ENCODE measurements at regions not wholly inside any gene's neighbourhood (a gene's known extent, or its start where the extent isn't known, plus 50 kb on each side); places are given as distances from the start of the nearest gene placed in this dataset.
A peak's percentile ranks its signal among the peaks of the same experiment; 100 is the strongest.

DNA sequence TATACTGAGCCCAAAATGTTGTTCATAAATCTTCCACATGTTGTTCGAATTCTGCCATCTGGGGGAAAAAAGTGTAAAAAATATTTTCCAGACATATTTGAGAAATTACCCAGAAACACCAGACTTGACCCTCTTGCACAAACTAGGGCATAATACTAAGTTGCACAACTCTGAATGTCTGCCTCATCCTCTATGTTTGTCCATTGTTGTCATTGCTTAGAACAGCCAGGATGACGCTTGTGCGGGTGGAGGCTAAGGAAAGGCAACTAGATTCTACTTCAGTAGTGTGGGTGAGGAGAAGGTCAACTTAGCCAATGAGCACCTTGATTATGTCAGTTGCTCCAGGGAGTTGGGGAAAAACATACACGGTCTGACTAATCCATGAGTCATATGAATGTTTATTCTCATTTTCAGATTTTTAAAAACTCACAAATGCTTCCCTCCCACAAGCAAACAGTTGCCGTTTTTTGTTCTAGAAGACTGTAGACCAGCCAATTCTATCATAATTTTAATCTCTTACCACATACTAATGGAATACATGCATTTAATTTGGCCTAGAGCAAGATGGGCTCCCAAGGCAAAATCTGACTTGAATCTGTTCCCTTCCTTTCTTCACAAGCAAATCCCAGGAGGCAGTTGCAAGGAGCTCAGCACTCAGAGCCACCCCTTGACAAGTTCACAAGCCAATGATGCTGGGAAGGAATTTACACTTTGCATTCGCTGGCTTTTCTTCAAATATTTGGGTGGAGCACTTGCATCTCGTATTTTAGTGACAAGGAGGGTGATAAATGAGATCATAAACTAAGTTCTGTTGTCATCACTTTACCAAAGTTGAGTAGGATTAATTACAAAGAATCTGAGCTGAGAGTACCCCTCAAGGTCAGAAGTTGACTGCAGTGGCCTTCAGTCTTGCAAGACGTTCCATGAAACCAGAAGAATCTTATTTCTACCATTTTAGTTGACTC is 163.2 kb upstream of the TWIST2 start:
- H3K27me3 ChIP-seq = no peaks in the 10 kb centered on the region
- 45% methylated on average over 8 of the region's 8 CpGs for WGBS (ENCODE audit: insufficient coverage, low coverage, low lambda C conversion rate, missing lambda C conversion rate)
- no peak overlapping the region for H3K27ac ChIP-seq
- no peaks in the 10 kb centered on the region for H3K9me3 ChIP-seq
- intact Hi-C loops (cut with DNase I) = no loop called here
- no peaks in the 10 kb centered on the region for H3K36me3 ChIP-seq
- DNase-seq (no peak), ATAC-seq (peak in 1 of 4 donors; percentile 63)
- no peaks in the 10 kb centered on the region for H3K4me1 ChIP-seq
- TF ChIP-seq, protein P1, sequence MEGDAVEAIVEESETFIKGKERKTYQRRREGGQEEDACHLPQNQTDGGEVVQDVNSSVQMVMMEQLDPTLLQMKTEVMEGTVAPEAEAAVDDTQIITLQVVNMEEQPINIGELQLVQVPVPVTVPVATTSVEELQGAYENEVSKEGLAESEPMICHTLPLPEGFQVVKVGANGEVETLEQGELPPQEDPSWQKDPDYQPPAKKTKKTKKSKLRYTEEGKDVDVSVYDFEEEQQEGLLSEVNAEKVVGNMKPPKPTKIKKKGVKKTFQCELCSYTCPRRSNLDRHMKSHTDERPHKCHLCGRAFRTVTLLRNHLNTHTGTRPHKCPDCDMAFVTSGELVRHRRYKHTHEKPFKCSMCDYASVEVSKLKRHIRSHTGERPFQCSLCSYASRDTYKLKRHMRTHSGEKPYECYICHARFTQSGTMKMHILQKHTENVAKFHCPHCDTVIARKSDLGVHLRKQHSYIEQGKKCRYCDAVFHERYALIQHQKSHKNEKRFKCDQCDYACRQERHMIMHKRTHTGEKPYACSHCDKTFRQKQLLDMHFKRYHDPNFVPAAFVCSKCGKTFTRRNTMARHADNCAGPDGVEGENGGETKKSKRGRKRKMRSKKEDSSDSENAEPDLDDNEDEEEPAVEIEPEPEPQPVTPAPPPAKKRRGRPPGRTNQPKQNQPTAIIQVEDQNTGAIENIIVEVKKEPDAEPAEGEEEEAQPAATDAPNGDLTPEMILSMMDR (IDR thresholded peaks at IDR 0.05) = no peak
- no peak for TF ChIP-seq POLR2A (IDR thresholded peaks at IDR 0.05)
- H3K4me3 ChIP-seq = no peak overlapping the region

DNA sequence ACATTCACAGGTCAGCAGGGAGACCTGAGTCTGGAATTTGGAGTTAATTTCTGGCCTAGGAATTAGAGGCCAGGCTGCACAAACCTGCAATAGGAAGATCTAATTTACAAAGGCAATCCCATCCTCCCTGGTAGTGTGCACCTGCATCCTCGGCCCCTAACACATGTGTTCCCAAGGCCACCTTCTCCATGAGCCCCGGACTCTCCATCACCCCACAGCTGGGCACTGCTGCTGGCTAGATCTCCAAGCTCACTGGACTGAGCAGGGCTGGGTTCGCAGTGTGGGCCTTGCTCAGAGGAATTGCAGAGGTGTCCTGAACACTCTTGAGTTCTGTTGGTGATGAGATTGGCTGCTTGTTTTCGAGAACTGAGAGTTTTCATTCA is 162.6 kb upstream of the TWIST2 start:
- Histone ChIP-seq H3K9me3 (no peaks in the 10 kb centered on the region), H3K27me3 (no peaks in the 10 kb centered on the region), H3K27ac (no peak overlapping the region), H3K4me1 (no peaks in the 10 kb centered on the region), H3K36me3 (no peaks in the 10 kb centered on the region), H3K4me3 (no peak overlapping the region)
- DNase-seq = no peak
- intact Hi-C loops (cut with DNase I) = no loop called here
- TF ChIP-seq, protein P1 (IDR thresholded peaks at IDR 0.05) = no peak
- TF ChIP-seq POLR2A (IDR thresholded peaks at IDR 0.05) = no peak
- 73% methylated on average over 1 of the region's 4 CpGs for WGBS (ENCODE audit: insufficient coverage, low coverage, low lambda C conversion rate, missing lambda C conversion rate)
- no peak for ATAC-seq

DNA sequence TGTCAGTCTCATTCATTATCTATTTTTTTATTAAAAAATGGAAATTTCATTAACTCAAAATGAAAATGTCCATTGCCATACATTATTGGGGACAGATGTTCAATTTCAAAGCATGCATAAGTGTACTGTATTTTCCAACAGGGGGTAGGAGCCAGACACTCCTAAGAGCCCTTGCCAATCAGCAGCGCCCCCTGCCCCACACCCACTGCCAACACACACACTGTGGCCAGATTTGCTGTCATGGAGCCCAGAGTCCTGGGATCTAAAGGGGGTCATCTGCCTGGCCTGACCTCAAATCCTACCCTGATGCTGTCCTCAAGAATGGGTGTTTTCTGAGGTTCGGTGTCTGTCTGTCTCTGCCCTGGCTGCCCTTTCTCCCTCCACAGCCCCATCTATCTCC is 162.2 kb upstream of the TWIST2 start:
- DNase-seq (no peak), ATAC-seq (no peak)
- Histone ChIP-seq H3K4me1 (no peaks in the 10 kb centered on the region), H3K27me3 (no peaks in the 10 kb centered on the region), H3K4me3 (no peak overlapping the region), H3K9me3 (no peaks in the 10 kb centered on the region), H3K36me3 (no peaks in the 10 kb centered on the region), H3K27ac (no peak overlapping the region)
- WGBS (ENCODE audit: insufficient coverage, low coverage, low lambda C conversion rate, missing lambda C conversion rate) = no CpG with 5 or more reads among the region's 2 CpGs
- no peak for TF ChIP-seq POLR2A (IDR thresholded peaks at IDR 0.05)
- TF ChIP-seq, protein P1 (IDR thresholded peaks at IDR 0.05) = no peak
- intact Hi-C loops (cut with DNase I) = no loop called here

DNA sequence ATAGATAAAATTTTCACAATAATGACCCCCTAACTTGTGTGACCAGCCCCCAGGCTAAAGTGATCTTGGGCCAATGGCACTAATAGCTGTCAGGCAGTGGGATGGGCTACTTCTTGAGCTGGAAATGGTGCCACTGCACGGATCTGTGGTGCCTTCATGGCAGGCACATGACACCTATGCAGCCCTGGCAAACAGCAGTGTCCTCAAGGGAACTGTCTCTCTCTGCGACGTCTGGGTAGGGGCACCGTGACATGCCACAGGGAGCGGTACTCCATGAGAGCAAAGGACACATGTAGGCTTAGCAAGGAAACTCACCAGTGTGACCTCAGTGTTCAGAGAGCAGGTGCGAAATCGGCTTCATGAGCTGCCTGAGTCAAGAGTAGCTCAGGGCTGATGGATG is 161.7 kb upstream of the TWIST2 start:
- DNase-seq (no peak), ATAC-seq (no peak)
- Histone ChIP-seq H3K36me3 (no peaks in the 10 kb centered on the region), H3K4me3 (no peak overlapping the region), H3K27ac (no peak overlapping the region), H3K9me3 (no peaks in the 10 kb centered on the region), H3K4me1 (no peaks in the 10 kb centered on the region), H3K27me3 (no peaks in the 10 kb centered on the region)
- TF ChIP-seq, protein P1 (IDR thresholded peaks at IDR 0.05) = no peak
- TF ChIP-seq POLR2A (IDR thresholded peaks at IDR 0.05) = no peak
- intact Hi-C loops (cut with DNase I) = no loop called here
- WGBS (ENCODE audit: insufficient coverage, low coverage, low lambda C conversion rate, missing lambda C conversion rate) = 93% methylated on average over 3 of the region's 7 CpGs
